ENCODE measurements at regions not wholly inside any gene's neighbourhood (a gene's known extent, or its start where the extent isn't known, plus 50 kb on each side); places are given as distances from the start of the nearest gene placed in this dataset.

DNA sequence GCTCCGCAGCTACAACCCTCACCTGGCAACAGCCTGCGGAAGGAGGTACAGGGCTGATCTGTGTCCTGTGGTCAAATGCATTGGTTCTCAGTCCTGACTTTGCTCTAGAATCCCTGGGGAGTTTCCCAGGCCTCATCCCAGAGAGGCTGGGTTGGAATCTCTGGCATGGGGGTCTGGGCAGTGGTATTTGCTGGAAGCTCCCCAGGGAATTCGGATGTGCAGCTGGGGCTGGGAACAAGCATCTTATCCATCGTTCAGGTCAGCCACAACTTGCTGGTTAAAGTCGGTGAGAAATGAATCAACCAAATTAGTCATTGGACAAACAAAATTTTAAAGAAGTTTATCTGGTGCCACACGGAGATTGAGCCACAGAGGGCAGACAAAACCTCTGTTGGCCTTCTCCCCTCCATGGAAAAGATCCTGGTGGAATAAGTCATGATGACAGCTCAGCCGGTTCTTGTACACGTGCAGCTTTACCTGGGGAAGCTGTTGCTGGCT is 231.2 kb downstream of the FOXL1 start:
- peaks cover 16% of the 10 kb centered on the region for H3K27me3 ChIP-seq (ENCODE audit: insufficient read depth, low read length, poor library complexity)

DNA sequence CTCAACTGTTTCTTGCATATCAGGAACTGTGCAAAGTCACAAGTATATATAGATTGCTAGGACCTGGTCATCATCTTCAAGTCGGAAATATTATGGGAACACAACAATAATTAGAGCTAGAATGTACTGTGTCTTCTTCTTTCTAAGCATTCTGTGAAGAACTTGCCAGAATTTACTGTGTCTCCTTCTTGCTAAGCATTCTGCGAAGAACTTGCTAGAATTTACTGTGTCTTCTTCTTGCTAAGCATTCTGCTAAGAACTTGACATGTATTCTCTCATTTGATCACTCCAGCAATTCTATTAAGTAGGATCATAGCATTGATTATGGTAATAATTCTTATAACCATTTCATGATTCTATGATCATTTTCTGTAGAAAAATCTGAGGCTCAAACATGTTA is 231.7 kb downstream of the FOXL1 start:
- H2AFZ ChIP-seq (ENCODE audit: low read depth, low read length): no peak overlapping the region
- no peaks in the 10 kb centered on the region for H3K79me2 ChIP-seq (ENCODE audit: insufficient read depth, low read length)
- H3K27ac ChIP-seq (ENCODE audit: low read length): no peak overlapping the region
- H3K27me3 ChIP-seq (ENCODE audit: insufficient read depth, low read length, poor library complexity): peaks cover 16% of the 10 kb centered on the region
- H3K4me1 ChIP-seq (ENCODE audit: insufficient read depth, low read length): no peaks in the 10 kb centered on the region
- TF ChIP-seq EZH2 (IDR thresholded peaks at IDR 0.05; ENCODE audit: borderline replicate concordance, low read depth, low read length, severe bottlenecking): no peak
- TF ChIP-seq, protein P1, sequence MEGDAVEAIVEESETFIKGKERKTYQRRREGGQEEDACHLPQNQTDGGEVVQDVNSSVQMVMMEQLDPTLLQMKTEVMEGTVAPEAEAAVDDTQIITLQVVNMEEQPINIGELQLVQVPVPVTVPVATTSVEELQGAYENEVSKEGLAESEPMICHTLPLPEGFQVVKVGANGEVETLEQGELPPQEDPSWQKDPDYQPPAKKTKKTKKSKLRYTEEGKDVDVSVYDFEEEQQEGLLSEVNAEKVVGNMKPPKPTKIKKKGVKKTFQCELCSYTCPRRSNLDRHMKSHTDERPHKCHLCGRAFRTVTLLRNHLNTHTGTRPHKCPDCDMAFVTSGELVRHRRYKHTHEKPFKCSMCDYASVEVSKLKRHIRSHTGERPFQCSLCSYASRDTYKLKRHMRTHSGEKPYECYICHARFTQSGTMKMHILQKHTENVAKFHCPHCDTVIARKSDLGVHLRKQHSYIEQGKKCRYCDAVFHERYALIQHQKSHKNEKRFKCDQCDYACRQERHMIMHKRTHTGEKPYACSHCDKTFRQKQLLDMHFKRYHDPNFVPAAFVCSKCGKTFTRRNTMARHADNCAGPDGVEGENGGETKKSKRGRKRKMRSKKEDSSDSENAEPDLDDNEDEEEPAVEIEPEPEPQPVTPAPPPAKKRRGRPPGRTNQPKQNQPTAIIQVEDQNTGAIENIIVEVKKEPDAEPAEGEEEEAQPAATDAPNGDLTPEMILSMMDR (IDR thresholded peaks at IDR 0.05; ENCODE audit: borderline replicate concordance, extremely low read depth, low read length, poor library complexity, severe bottlenecking): no peak
- ATAC-seq (ENCODE audit: insufficient read depth, low read depth) (no peak), DNase-seq (no peak)
- no peak overlapping the region for H3K4me3 ChIP-seq (ENCODE audit: low read depth in 1 of 2, low read length in 2 of 2)
- H3K4me2 ChIP-seq (ENCODE audit: insufficient read depth, low read length): no peak overlapping the region
- H3K9me3 ChIP-seq (ENCODE audit: insufficient read depth, low read length, severe bottlenecking): no peaks in the 10 kb centered on the region
- H3K9ac ChIP-seq (ENCODE audit: low read depth, low read length): no peak overlapping the region
- no peaks in the 10 kb centered on the region for H3K36me3 ChIP-seq (ENCODE audit: insufficient read depth, low read length)
- no peaks in the 10 kb centered on the region for H4K20me1 ChIP-seq (ENCODE audit: insufficient read depth, low read length)

More for the DNA sequence above, 231.2 kb downstream of the FOXL1 start:
- no peaks in the 10 kb centered on the region for H4K20me1 ChIP-seq (ENCODE audit: insufficient read depth, low read length)
- H3K36me3 ChIP-seq (ENCODE audit: insufficient read depth, low read length): no peaks in the 10 kb centered on the region
- H3K27ac ChIP-seq (ENCODE audit: low read length): no peak overlapping the region
- no peaks in the 10 kb centered on the region for H3K4me1 ChIP-seq (ENCODE audit: insufficient read depth, low read length)
- TF ChIP-seq, protein P1 (IDR thresholded peaks at IDR 0.05; ENCODE audit: borderline replicate concordance, extremely low read depth, low read length, poor library complexity, severe bottlenecking): no peak
- TF ChIP-seq EZH2 (IDR thresholded peaks at IDR 0.05; ENCODE audit: borderline replicate concordance, low read depth, low read length, severe bottlenecking): no peak
- H2AFZ ChIP-seq (ENCODE audit: low read depth, low read length): no peak overlapping the region
- no peak overlapping the region for H3K4me2 ChIP-seq (ENCODE audit: insufficient read depth, low read length)
- no peak overlapping the region for H3K9ac ChIP-seq (ENCODE audit: low read depth, low read length)
- H3K4me3 ChIP-seq (ENCODE audit: low read depth in 1 of 2, low read length in 2 of 2): no peak overlapping the region
- DNase-seq (no peak), ATAC-seq (ENCODE audit: insufficient read depth, low read depth) (no peak)
- no peaks in the 10 kb centered on the region for H3K9me3 ChIP-seq (ENCODE audit: insufficient read depth, low read length, severe bottlenecking)
- H3K79me2 ChIP-seq (ENCODE audit: insufficient read depth, low read length): no peaks in the 10 kb centered on the region

GRCh38 chr16:86812363-86812970 is 234.1 kb downstream of the FOXL1 start:
- Histone ChIP-seq H3K27ac (ENCODE audit: low read length) (no peak overlapping the region), H3K36me3 (ENCODE audit: insufficient read depth, low read length) (no peaks in the 10 kb centered on the region), H3K9me3 (ENCODE audit: insufficient read depth, low read length, severe bottlenecking) (no peaks in the 10 kb centered on the region), H3K4me1 (ENCODE audit: insufficient read depth, low read length) (no peaks in the 10 kb centered on the region), H3K9ac (ENCODE audit: low read depth, low read length) (no peak overlapping the region), H2AFZ (ENCODE audit: low read depth, low read length) (no peak overlapping the region), H3K79me2 (ENCODE audit: insufficient read depth, low read length) (no peaks in the 10 kb centered on the region), H3K27me3 (ENCODE audit: insufficient read depth, low read length, poor library complexity) (peaks cover 29% of the 10 kb centered on the region), H4K20me1 (ENCODE audit: insufficient read depth, low read length) (no peaks in the 10 kb centered on the region), H3K4me3 (ENCODE audit: low read depth in 1 of 2, low read length in 2 of 2) (no peak overlapping the region), H3K4me2 (ENCODE audit: insufficient read depth, low read length) (no peak overlapping the region)
- ATAC-seq (ENCODE audit: insufficient read depth, low read depth) (no peak), DNase-seq (no peak)
- TF ChIP-seq, protein P1 (IDR thresholded peaks at IDR 0.05; ENCODE audit: borderline replicate concordance, extremely low read depth, low read length, poor library complexity, severe bottlenecking): no peak
- TF ChIP-seq EZH2 (IDR thresholded peaks at IDR 0.05; ENCODE audit: borderline replicate concordance, low read depth, low read length, severe bottlenecking): no peak
